IMR-90 (cell line): ENCODE measurements at regions not wholly inside any gene's neighbourhood (a gene's known extent, or its start where the extent isn't known, plus 50 kb on each side); places are given as distances from the start of the nearest gene placed in this dataset.

Experiments used
- ATAC-seq: fragments of 200-7000 bp; cut with Tn5 transposase; 2 replicates; pipeline ENCODE4 v1.9.1; 2020; ENCODE audit warnings: low read depth, mild to moderate bottlenecking, moderate library complexity
- BruUV-seq: library from RNA; stranded (reverse); fragments of 400-500 nt; replicated peaks from 2 replicates; lab custom pipeline; 2021; lab: Mats Ljungman, UMichigan
- CTCF ChIA-PET: fragments of 300-600 bp; formaldehyde crosslinking; extraction: SDS; loops from one replicate; lab custom pipeline; 2021; ENCODE audit warnings: antibody characterized with exemption; lab: Yijun Ruan, JAX
- POLR2A ChIA-PET: fragments of 300-600 bp; sonication (Branson Sonifier 250); formaldehyde crosslinking; loops from one replicate; lab custom pipeline; 2022; ENCODE audit warnings: antibody characterized with exemption; ENCODE audit not compliant: unreplicated experiment; lab: Charles Lee
- DNase-seq: peaks from one replicate; pipeline ENCODE4 v3.0.0; 2013
- H2AFZ ChIP-seq: replicated peaks from 2 replicates; pipeline ENCODE3; 2013; ENCODE audit warnings: low read length, mild to moderate bottlenecking; ENCODE audit not compliant: poor library complexity
- H2AK5ac ChIP-seq: 2 replicates; pipeline ENCODE4 v1.6.1; 2013; ENCODE audit warnings: low read depth, low read length, inconsistent platforms
- H2AK9ac ChIP-seq: replicated peaks from 2 replicates; pipeline ENCODE3; 2013; ENCODE audit warnings: mild to moderate bottlenecking, low read depth, low read length, moderate library complexity; ENCODE audit not compliant: poor library complexity
- H2BK120ac ChIP-seq: 2 replicates; pipeline ENCODE4 v1.6.1; 2013; ENCODE audit warnings: low read depth, low read length, inconsistent platforms
- H2BK15ac ChIP-seq: 3 replicates; pipeline ENCODE4 v1.6.1; 2013; ENCODE audit warnings: low read depth, low read length, inconsistent platforms
- H2BK20ac ChIP-seq: 2 replicates; pipeline ENCODE4 v1.6.1; 2013; ENCODE audit warnings: low read depth, mild to moderate bottlenecking, inconsistent platforms, low read length, moderate library complexity
- H2BK5ac ChIP-seq: 2 replicates; pipeline ENCODE4 v1.6.1; 2013; ENCODE audit warnings: mild to moderate bottlenecking, low read depth, low read length, inconsistent platforms; ENCODE audit not compliant: poor library complexity, severe bottlenecking
- H3K14ac ChIP-seq: replicated peaks from 2 replicates; pipeline ENCODE4 v1.6.1; 2013; ENCODE audit warnings: low read depth, low read length, inconsistent platforms
- H3K18ac ChIP-seq: 2 replicates; pipeline ENCODE4 v1.6.1; 2013; ENCODE audit warnings: low read depth, low read length, control low read depth
- H3K23ac ChIP-seq: 2 replicates; pipeline ENCODE4 v1.6.1; 2013; ENCODE audit warnings: low read depth, low read length, inconsistent platforms
- H3K27ac ChIP-seq: 2 replicates; pipeline ENCODE4 v1.5.1; 2013; ENCODE audit warnings: mild to moderate bottlenecking, control low read depth, low read length; ENCODE audit not compliant: insufficient read depth
- H3K27me3 ChIP-seq: 2 replicates; pipeline ENCODE4 v1.6.1; 2013; ENCODE audit warnings: low read length; ENCODE audit not compliant: control insufficient read depth, insufficient read depth
- H3K36me3 ChIP-seq: 2 replicates; pipeline ENCODE4 v1.6.1; 2013; ENCODE audit warnings: low read length, mixed read lengths; ENCODE audit not compliant: control insufficient read depth, insufficient read depth
- H3K4ac ChIP-seq: 2 replicates; pipeline ENCODE4 v1.6.1; 2013; ENCODE audit warnings: low read depth, low read length, inconsistent platforms
- H3K4me1 ChIP-seq: 2 replicates; pipeline ENCODE4 v1.6.1; 2013; ENCODE audit warnings: low read length, mixed read lengths; ENCODE audit not compliant: control insufficient read depth, insufficient read depth
- H3K4me2 ChIP-seq: 2 replicates; pipeline ENCODE4 v1.6.1; 2013; ENCODE audit warnings: low read depth, mild to moderate bottlenecking, control low read depth, low read length, moderate library complexity
- H3K4me3 ChIP-seq: 2 replicates; pipeline ENCODE4 v1.5.1; 2013; ENCODE audit warnings: low read depth, mild to moderate bottlenecking, control low read depth, low read length, moderate library complexity; ENCODE audit not compliant: insufficient read depth
- H3K56ac ChIP-seq: 2 replicates; pipeline ENCODE4 v1.6.1; 2013; ENCODE audit warnings: low read length, inconsistent platforms; ENCODE audit not compliant: insufficient read depth; ENCODE audit errors: extremely low read depth
- H3K79me1 ChIP-seq, 2 experiments: 2 replicates each; pipeline ENCODE4 v1.6.1; 2013; ENCODE audit warnings: low read length in 2 of 2, inconsistent platforms in 1 of 2, low read depth in 1 of 2
- H3K9ac ChIP-seq: 2 replicates; pipeline ENCODE4 v1.6.1; 2013; ENCODE audit warnings: low read depth, low read length, control low read depth
- H3K9me1 ChIP-seq: 2 replicates; pipeline ENCODE4 v1.6.1; 2013; ENCODE audit warnings: low read length, inconsistent platforms; ENCODE audit not compliant: insufficient read depth
- H3K9me3 ChIP-seq: 2 replicates; pipeline ENCODE4 v1.6.1; 2013; ENCODE audit warnings: low read length; ENCODE audit not compliant: control insufficient read depth, insufficient read depth
- H4K20me1 ChIP-seq: 2 replicates; pipeline ENCODE4 v1.6.1; 2013; ENCODE audit warnings: low read length, inconsistent platforms; ENCODE audit not compliant: insufficient read depth
- H4K5ac ChIP-seq: 2 replicates; pipeline ENCODE4 v1.6.1; 2013; ENCODE audit warnings: mild to moderate bottlenecking, low read depth, low read length, control low read depth
- H4K8ac ChIP-seq, 2 experiments: 2 replicates each; pipeline ENCODE4 v1.6.1; 2013; ENCODE audit warnings: low read depth in 2 of 2, low read length in 2 of 2, control low read depth in 1 of 2, inconsistent platforms in 1 of 2
- H4K91ac ChIP-seq: 2 replicates; pipeline ENCODE4 v1.6.1; 2013; ENCODE audit warnings: low read depth, low read length, inconsistent platforms; ENCODE audit not compliant: insufficient read depth
- CHD1 ChIP-seq: IDR thresholded peaks from 2 replicates; pipeline ENCODE4 v1.6.1; 2012; ENCODE audit warnings: low read depth, low read length, improper control_type of control experiment
- MAZ ChIP-seq: IDR thresholded peaks from 2 replicates; pipeline ENCODE4 v1.6.1; 2012; ENCODE audit warnings: low read depth, mild to moderate bottlenecking, low read length, improper control_type of control experiment, moderate library complexity, borderline replicate concordance
- MXI1 ChIP-seq: IDR thresholded peaks from 2 replicates; pipeline ENCODE4 v1.6.1; 2012; ENCODE audit warnings: low read depth, mild to moderate bottlenecking, low read length, moderate library complexity, borderline replicate concordance
- USF2 ChIP-seq: fragments of 150-350 bp; IDR thresholded peaks from 2 replicates; pipeline ENCODE4 v1.6.1; 2017; ENCODE audit warnings: mild to moderate bottlenecking, antibody characterized with exemption, low read length, low read depth
- WGBS, 2 experiments: methylation state at CpG; one replicate each; pipeline versions ENCODE4 v1.1.5 to v1.1.7; 2013; ENCODE audit warnings: missing lambda C conversion rate in 2 of 2; ENCODE audit not compliant: insufficient read length in 1 of 2; ENCODE audit errors: extremely low coverage in 2 of 2; 5-methylcytosine and 5-hydroxymethylcytosine counted together
- dilution Hi-C: fragments of 300-500 bp; cut with HindIII; formaldehyde crosslinking; loops from one replicate; pipeline ENCODE4 v1.14.3; 2018; ENCODE audit warnings: low sequenced_read_pairs; ENCODE audit not compliant: unreplicated experiment
- in situ Hi-C: fragments of 300-500 bp; cut with MboI; formaldehyde crosslinking; loops from 3 replicates; pipeline ENCODE4 v1.14.3; 2019; ENCODE audit warnings: low sequenced_read_pairs, inconsistent platforms, mixed read lengths
- intact Hi-C: fragments of 100-400 bp; cut with micrococcal nuclease; formaldehyde crosslinking; loops from 2 replicates; pipeline ENCODE4 v1.10.0; 2022

- H4K91ac ChIP-seq = no peak overlapping the region
- in situ Hi-C loops (no loop called here), dilution Hi-C loops (no loop called here), intact Hi-C loops (no loop called here)
- no CpG with 5 or more reads among the region's 3 CpGs for WGBS, 2 experiments
- no peak overlapping the region for H2BK15ac ChIP-seq
- no peak overlapping the region for H3K9ac ChIP-seq
- H2BK20ac ChIP-seq = no peak overlapping the region
- no peak overlapping the region for H3K27ac ChIP-seq
- ATAC-seq (no peak), DNase-seq (no peak)
- H2AFZ ChIP-seq = no peak overlapping the region
- H3K4me3 ChIP-seq = no peak overlapping the region
- no peak overlapping the region for H3K18ac ChIP-seq
- no peaks in the 10 kb centered on the region for H3K9me1 ChIP-seq
- H4K8ac ChIP-seq = no peak overlapping the region
- no peak overlapping the region for H3K23ac ChIP-seq
- no peaks in the 10 kb centered on the region for H4K20me1 ChIP-seq
- no peak overlapping the region for H3K14ac ChIP-seq
- H2AK9ac ChIP-seq = no peak overlapping the region
- no peak overlapping the region for H4K5ac ChIP-seq
- ChIA-PET POLR2A (no interaction called here), CTCF (no interaction called here)
- H3K4me1 ChIP-seq = no peaks in the 10 kb centered on the region
- H3K9me3 ChIP-seq = no peaks in the 10 kb centered on the region; the same call in 1 of the 2 replicates
- TF ChIP-seq MXI1 (no peak), CHD1 (no peak), MAZ (no peak), USF2 (no peak)
- H3K79me1 ChIP-seq = no peaks in the 10 kb centered on the region
- H2AK5ac ChIP-seq = no peak overlapping the region
- no peaks in the 10 kb centered on the region for H3K27me3 ChIP-seq
- no peak overlapping the region for H2BK5ac ChIP-seq
- H3K36me3 ChIP-seq = no peaks in the 10 kb centered on the region
- H3K4me2 ChIP-seq = no peak overlapping the region
- no peak overlapping the region for H3K56ac ChIP-seq
- BruUV-seq = no TSS peak
- H2BK120ac ChIP-seq = no peak overlapping the region
- H3K4ac ChIP-seq = no peak overlapping the region
Observed at GRCh38 chr12:73678335-73678734, 859.3 kb upstream of the ATXN7L3B start.
